OCI-LY1 (cell line): ENCODE measurements at regions not wholly inside any gene's neighbourhood (a gene's known extent, or its start where the extent isn't known, plus 50 kb on each side); places are given as distances from the start of the nearest gene placed in this dataset.

Experiments
- H2AFZ ChIP-seq: fragments of 200-600 bp; sonication (generic), shearing (Covaris generic); 2 replicates; pipeline ENCODE4 v1.6.0; 2014; ENCODE audit warnings: antibody characterized with exemption, mild to moderate bottlenecking, low read length
- H3F3A ChIP-seq: fragments of 200-600 bp; sonication (generic), shearing (Covaris generic); 2 replicates; pipeline ENCODE4 v1.6.0; 2014; ENCODE audit warnings: mild to moderate bottlenecking, antibody characterized with exemption, low read length, moderate library complexity; ENCODE audit not compliant: insufficient read depth
- H3K27ac ChIP-seq: fragments of 200-600 bp; sonication (generic); 2 replicates; pipeline ENCODE4 v1.5.1; 2014; ENCODE audit warnings: low read length, mixed run types, mild to moderate bottlenecking, low read depth; ENCODE audit not compliant: poor library complexity, severe bottlenecking
- H3K27me3 ChIP-seq: fragments of 200-600 bp; sonication (generic); 2 replicates; pipeline ENCODE4 v1.6.0; 2014; ENCODE audit warnings: antibody characterized with exemption, mild to moderate bottlenecking, low read length, moderate library complexity; ENCODE audit not compliant: insufficient read depth
- H3K36me3 ChIP-seq: fragments of 200-600 bp; sonication (generic); 2 replicates; pipeline ENCODE4 v1.6.1; 2014; ENCODE audit warnings: mild to moderate bottlenecking, antibody characterized with exemption, low read length, moderate library complexity, mixed read lengths; ENCODE audit not compliant: insufficient read depth
- H3K4me1 ChIP-seq: fragments of 200-600 bp; sonication (generic); 2 replicates; pipeline ENCODE4 v1.5.1; 2014; ENCODE audit warnings: mild to moderate bottlenecking, low read length, moderate library complexity; ENCODE audit not compliant: insufficient read depth, severe bottlenecking
- H3K4me2 ChIP-seq: fragments of 200-600 bp; sonication (generic), shearing (Covaris generic); 2 replicates; pipeline ENCODE4 v1.6.1; 2014; ENCODE audit warnings: low read length
- H3K4me3 ChIP-seq: fragments of 200-600 bp; sonication (generic); 2 replicates; pipeline ENCODE4 v1.5.1; 2014; ENCODE audit warnings: low read length, low read depth, mild to moderate bottlenecking, mixed read lengths; ENCODE audit not compliant: poor library complexity, severe bottlenecking
- H3K79me2 ChIP-seq: fragments of 200-600 bp; shearing (Covaris generic); 2 replicates; pipeline ENCODE4 v1.6.1; 2016; ENCODE audit warnings: mixed run types, low read length, mixed read lengths; ENCODE audit not compliant: insufficient read depth
- H3K9ac ChIP-seq: fragments of 200-600 bp; sonication (generic), shearing (Covaris generic); 2 replicates; pipeline ENCODE4 v1.6.1; 2014; ENCODE audit warnings: mild to moderate bottlenecking, low read length, mixed read lengths
- H3K9me2 ChIP-seq: fragments of 200-600 bp; sonication (generic), shearing (Covaris generic); 2 replicates; pipeline ENCODE4 v1.6.1; 2014; ENCODE audit warnings: low read depth, mild to moderate bottlenecking, low read length, mixed read lengths
- H3K9me3 ChIP-seq: fragments of 200-600 bp; shearing (Covaris generic); 2 replicates; pipeline ENCODE4 v1.6.1; 2014; ENCODE audit warnings: low read length, mixed read lengths
- H4K20me1 ChIP-seq: fragments of 200-600 bp; sonication (generic), shearing (Covaris generic); 2 replicates; pipeline ENCODE4 v1.6.0; 2016; ENCODE audit warnings: mild to moderate bottlenecking, low read length; ENCODE audit not compliant: insufficient read depth
- EZH2 ChIP-seq: fragments of 200-600 bp; sonication (generic), shearing (Covaris generic); IDR thresholded peaks from 2 replicates; pipeline ENCODE4 v1.8.0; 2017; ENCODE audit warnings: borderline replicate concordance, mixed run types, mild to moderate bottlenecking, antibody characterized with exemption, low read length, moderate library complexity, mixed read lengths
- TF ChIP-seq, protein P1 (sequence below): fragments of 200-600 bp; sonication (generic), shearing (Covaris generic); IDR thresholded peaks from 2 replicates; pipeline ENCODE4 v1.5.1; 2017; ENCODE audit warnings: mild to moderate bottlenecking, antibody characterized with exemption, low read length, moderate library complexity, mixed read lengths

- Histone ChIP-seq H3K9me3 (no peaks in the 10 kb centered on the region), H3K36me3 (no peaks in the 10 kb centered on the region), H3K79me2 (no peaks in the 10 kb centered on the region), H3K4me1 (no peaks in the 10 kb centered on the region), H3K27ac (no peak overlapping the region), H3F3A (no peaks in the 10 kb centered on the region), H3K4me3 (no peak overlapping the region), H3K27me3 (no peaks in the 10 kb centered on the region), H3K9me2 (no peaks in the 10 kb centered on the region), H2AFZ (no peak overlapping the region), H3K9ac (no peak overlapping the region), H4K20me1 (no peaks in the 10 kb centered on the region), H3K4me2 (no peak overlapping the region)
- TF ChIP-seq, protein P1, sequence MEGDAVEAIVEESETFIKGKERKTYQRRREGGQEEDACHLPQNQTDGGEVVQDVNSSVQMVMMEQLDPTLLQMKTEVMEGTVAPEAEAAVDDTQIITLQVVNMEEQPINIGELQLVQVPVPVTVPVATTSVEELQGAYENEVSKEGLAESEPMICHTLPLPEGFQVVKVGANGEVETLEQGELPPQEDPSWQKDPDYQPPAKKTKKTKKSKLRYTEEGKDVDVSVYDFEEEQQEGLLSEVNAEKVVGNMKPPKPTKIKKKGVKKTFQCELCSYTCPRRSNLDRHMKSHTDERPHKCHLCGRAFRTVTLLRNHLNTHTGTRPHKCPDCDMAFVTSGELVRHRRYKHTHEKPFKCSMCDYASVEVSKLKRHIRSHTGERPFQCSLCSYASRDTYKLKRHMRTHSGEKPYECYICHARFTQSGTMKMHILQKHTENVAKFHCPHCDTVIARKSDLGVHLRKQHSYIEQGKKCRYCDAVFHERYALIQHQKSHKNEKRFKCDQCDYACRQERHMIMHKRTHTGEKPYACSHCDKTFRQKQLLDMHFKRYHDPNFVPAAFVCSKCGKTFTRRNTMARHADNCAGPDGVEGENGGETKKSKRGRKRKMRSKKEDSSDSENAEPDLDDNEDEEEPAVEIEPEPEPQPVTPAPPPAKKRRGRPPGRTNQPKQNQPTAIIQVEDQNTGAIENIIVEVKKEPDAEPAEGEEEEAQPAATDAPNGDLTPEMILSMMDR = no peak
- no peak for TF ChIP-seq EZH2
These were observed 582.8 kb upstream of the ADGRB3 start for GRCh38 chr6:68052234-68052633.

DNA sequence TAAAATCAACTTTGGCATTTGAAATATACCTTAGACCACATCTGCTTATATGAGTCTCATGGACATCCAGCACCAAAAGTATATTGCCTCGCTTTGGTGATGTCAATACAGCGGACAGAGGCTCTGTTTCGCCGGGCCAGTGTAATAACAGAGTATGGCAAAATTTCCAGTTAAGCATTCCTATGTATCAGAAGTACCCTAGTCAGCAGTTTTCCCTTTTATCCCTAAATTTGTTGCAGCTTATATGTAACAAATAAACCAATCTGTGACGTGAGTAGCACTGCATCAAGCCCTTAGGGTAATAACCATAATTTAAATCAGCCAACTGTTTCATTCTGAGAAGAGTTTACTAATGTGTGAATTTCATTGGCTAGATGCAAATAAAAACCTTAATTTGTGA, 585.5 kb upstream of the ADGRB3 start:
- Histone ChIP-seq H3K27me3 (no peaks in the 10 kb centered on the region), H3F3A (no peaks in the 10 kb centered on the region), H2AFZ (no peak overlapping the region), H3K79me2 (no peaks in the 10 kb centered on the region), H3K9me2 (no peaks in the 10 kb centered on the region), H3K9me3 (no peaks in the 10 kb centered on the region), H3K4me3 (no peak overlapping the region), H3K27ac (no peak overlapping the region), H4K20me1 (no peaks in the 10 kb centered on the region), H3K4me2 (no peak overlapping the region), H3K9ac (no peak overlapping the region), H3K36me3 (no peaks in the 10 kb centered on the region), H3K4me1 (no peaks in the 10 kb centered on the region)
- TF ChIP-seq, protein P1 = no peak
- TF ChIP-seq EZH2 = no peak

DNA sequence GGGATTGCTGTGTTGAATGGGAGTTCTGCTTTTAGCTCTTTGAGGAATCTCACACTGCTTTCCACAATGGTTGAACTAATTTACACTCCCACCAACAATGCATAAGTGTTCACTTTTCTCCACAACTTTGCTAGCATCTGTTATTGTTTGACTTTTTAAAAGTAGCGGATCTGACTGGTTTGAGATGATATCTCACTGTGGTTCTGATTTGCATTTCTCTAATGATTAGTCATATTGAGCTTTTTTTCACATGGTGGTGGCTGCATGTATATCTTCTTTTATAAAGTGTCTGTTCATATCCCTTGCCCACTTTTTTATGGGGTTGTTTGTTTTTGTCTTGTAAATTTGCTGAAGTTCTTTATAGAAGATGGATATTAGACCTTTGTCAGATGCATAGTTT, 588.3 kb upstream of the ADGRB3 start:
- H3K36me3 ChIP-seq = no peaks in the 10 kb centered on the region
- H3K4me3 ChIP-seq = no peak overlapping the region
- no peak overlapping the region for H3K9ac ChIP-seq
- no peaks in the 10 kb centered on the region for H3K4me1 ChIP-seq
- H3F3A ChIP-seq = no peaks in the 10 kb centered on the region
- no peaks in the 10 kb centered on the region for H3K27me3 ChIP-seq
- no peak overlapping the region for H2AFZ ChIP-seq
- H3K4me2 ChIP-seq = no peak overlapping the region
- H3K9me3 ChIP-seq = no peaks in the 10 kb centered on the region
- H3K79me2 ChIP-seq = no peaks in the 10 kb centered on the region
- H4K20me1 ChIP-seq = no peaks in the 10 kb centered on the region
- no peak overlapping the region for H3K27ac ChIP-seq
- no peaks in the 10 kb centered on the region for H3K9me2 ChIP-seq
- TF ChIP-seq, protein P1 = no peak
- no peak for TF ChIP-seq EZH2
